ENCODE measurements at regions not wholly inside any gene's neighbourhood (a gene's known extent, or its start where the extent isn't known, plus 50 kb on each side); places are given as distances from the start of the nearest gene placed in this dataset.

DNA sequence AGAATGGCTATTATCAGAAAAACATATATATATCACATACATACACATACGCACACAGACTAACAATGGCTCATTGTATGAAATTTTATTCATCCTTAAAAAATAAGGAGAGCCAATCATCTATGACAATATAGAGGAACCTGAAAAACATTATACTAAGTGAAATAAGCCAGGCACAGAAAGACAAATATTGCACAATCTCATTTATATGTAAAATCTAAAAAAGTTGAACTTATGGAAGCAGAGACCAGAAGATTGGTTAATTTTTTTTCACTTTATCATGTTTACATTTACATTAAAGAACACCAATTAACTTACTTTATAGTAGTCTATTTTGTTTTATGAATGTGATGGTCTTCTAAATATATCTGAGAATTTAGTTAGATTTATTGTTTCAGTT, 198.7 kb downstream of the KIF2B start:
- TF ChIP-seq, protein P1, sequence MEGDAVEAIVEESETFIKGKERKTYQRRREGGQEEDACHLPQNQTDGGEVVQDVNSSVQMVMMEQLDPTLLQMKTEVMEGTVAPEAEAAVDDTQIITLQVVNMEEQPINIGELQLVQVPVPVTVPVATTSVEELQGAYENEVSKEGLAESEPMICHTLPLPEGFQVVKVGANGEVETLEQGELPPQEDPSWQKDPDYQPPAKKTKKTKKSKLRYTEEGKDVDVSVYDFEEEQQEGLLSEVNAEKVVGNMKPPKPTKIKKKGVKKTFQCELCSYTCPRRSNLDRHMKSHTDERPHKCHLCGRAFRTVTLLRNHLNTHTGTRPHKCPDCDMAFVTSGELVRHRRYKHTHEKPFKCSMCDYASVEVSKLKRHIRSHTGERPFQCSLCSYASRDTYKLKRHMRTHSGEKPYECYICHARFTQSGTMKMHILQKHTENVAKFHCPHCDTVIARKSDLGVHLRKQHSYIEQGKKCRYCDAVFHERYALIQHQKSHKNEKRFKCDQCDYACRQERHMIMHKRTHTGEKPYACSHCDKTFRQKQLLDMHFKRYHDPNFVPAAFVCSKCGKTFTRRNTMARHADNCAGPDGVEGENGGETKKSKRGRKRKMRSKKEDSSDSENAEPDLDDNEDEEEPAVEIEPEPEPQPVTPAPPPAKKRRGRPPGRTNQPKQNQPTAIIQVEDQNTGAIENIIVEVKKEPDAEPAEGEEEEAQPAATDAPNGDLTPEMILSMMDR (conservative IDR thresholded peaks at IDR 0.05; ENCODE audit: low read length): no peak
- no peak for TF ChIP-seq EZH2phosphoT487 (IDR thresholded peaks at IDR 0.05; ENCODE audit: borderline replicate concordance, low read depth, low read length)
